ENCODE measurements at regions not wholly inside any gene's neighbourhood (a gene's known extent, or its start where the extent isn't known, plus 50 kb on each side); places are given as distances from the start of the nearest gene placed in this dataset.

DNA sequence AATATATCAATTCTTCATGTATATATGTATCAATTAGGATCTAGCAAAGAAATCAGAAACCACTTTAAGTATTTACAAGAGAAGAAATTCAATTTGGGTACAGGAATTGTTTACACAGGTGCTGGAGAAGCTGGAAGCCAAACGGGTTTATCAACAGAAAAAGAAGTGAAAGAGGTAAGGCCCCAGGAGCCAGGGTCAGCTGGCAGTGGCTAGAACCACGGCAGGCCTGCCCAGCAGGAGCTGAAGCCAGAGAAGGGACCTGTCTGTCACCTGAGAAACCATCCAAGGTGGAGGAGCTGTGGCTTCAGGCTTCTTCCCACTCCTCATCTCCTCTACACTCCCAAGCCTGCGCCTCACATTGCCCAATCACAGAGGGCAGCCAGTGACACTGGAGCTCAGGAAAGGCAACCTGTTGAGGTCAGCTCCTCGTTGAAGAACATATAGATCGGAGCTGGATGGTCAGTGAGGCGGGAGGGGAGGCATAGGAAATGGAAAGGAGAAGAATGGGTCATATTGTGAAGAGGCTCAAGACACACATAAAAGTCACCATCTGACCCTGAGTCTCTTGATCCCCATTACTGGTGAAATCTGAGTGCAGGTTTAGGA, 182.6 kb downstream of the REEP3 start:
- H3K9me3 Mint-ChIP-seq = peaks cover 9% of the 10 kb centered on the region
- peaks cover 3% of the 10 kb centered on the region for H3K27me3 Mint-ChIP-seq (ENCODE audit: low read depth, poor library complexity)
- H3K4me3 Mint-ChIP-seq = no peak overlapping the region
- H3K27ac Mint-ChIP-seq = no peak overlapping the region
- DNase-seq = no peak
- TF ChIP-seq, protein P1, sequence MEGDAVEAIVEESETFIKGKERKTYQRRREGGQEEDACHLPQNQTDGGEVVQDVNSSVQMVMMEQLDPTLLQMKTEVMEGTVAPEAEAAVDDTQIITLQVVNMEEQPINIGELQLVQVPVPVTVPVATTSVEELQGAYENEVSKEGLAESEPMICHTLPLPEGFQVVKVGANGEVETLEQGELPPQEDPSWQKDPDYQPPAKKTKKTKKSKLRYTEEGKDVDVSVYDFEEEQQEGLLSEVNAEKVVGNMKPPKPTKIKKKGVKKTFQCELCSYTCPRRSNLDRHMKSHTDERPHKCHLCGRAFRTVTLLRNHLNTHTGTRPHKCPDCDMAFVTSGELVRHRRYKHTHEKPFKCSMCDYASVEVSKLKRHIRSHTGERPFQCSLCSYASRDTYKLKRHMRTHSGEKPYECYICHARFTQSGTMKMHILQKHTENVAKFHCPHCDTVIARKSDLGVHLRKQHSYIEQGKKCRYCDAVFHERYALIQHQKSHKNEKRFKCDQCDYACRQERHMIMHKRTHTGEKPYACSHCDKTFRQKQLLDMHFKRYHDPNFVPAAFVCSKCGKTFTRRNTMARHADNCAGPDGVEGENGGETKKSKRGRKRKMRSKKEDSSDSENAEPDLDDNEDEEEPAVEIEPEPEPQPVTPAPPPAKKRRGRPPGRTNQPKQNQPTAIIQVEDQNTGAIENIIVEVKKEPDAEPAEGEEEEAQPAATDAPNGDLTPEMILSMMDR (IDR thresholded peaks at IDR 0.05) = no peak
- H3K4me1 Mint-ChIP-seq = peaks cover 31% of the 10 kb centered on the region
- H3K36me3 Mint-ChIP-seq (ENCODE audit: low read depth) = no peaks in the 10 kb centered on the region

DNA sequence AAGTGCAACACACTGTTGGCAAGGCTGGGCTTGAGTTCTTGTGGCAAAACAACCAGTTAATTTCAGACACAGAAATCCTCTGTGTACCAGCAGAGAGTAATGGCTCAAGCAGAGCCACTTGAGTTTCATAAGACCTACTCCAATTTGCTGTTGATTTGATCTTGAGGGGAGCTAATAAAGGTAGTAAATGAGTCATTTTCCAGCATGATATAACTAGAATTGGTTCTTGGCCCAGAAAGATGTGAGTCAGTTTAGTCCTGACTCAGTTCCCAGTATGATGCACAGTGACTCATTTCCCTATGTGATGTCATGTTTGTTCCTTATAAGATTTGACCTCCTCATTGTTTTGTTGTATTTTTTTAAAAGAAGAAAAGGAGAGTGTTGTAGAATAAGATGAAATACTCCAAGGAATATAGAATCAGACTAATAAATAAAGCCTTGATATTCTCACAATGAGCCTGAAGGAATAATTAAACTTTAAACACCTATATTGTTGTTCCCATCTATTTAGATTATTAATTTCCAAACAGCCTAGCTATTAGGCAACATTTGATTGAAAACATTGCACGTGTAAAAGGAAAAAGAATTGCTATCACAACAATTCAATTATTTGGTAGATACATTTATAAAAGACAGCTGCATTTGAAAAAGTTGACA, 186.2 kb downstream of the REEP3 start:
- H3K4me1 Mint-ChIP-seq = peaks cover 21% of the 10 kb centered on the region
- peaks cover 9% of the 10 kb centered on the region for H3K9me3 Mint-ChIP-seq
- DNase-seq = no peak
- TF ChIP-seq, protein P1 (IDR thresholded peaks at IDR 0.05) = no peak
- no peak overlapping the region for H3K4me3 Mint-ChIP-seq
- H3K27me3 Mint-ChIP-seq (ENCODE audit: low read depth, poor library complexity) = no peaks in the 10 kb centered on the region
- H3K27ac Mint-ChIP-seq = no peak overlapping the region
- no peaks in the 10 kb centered on the region for H3K36me3 Mint-ChIP-seq (ENCODE audit: low read depth)

DNA sequence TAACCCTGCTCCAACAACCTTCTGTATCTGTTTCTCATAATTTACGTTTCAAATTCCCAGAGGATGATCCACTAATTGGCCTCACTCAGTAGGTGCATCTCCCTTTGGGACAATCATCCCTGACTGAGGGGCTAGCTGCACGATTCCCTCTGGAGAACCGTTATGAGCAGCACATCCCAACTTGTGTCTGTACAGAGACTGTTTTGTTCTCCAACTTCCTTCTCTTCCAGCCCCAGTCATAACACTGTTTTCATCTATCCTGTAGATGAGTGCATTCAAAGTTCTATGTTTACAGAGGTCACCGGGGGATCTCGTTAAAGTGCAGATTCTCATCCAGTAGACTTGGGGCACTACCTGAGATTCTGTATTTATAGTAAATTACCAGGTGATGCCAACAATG, 187.2 kb downstream of the REEP3 start:
- no peaks in the 10 kb centered on the region for H3K36me3 Mint-ChIP-seq (ENCODE audit: low read depth)
- H3K4me1 Mint-ChIP-seq = peaks cover 27% of the 10 kb centered on the region
- TF ChIP-seq, protein P1 (IDR thresholded peaks at IDR 0.05) = no peak
- H3K9me3 Mint-ChIP-seq = peaks cover 7% of the 10 kb centered on the region
- no peak for DNase-seq
- H3K27ac Mint-ChIP-seq = peak overlapping the region; percentile 57
- no peaks in the 10 kb centered on the region for H3K27me3 Mint-ChIP-seq (ENCODE audit: low read depth, poor library complexity)
- no peak overlapping the region for H3K4me3 Mint-ChIP-seq

DNA sequence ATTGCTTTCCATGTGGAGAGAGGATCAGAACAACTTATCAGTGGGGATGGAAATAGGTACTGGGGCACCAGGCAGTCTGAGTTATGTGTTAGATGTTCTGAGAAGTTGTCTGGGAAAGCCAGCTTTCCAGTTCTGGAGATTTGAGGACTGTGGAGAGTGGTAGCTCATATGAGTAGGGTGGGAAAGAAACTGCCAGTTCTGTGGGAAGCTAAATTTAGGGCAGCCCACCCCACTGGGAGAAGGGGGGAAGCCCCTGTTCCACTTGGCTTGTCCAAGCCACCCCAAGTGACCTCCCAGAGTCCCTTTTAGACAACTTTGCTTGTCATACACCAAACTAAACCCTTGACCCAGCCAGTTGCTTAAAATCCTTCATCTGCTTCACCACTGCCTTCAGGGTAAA, 189.5 kb downstream of the REEP3 start:
- peaks cover 3% of the 10 kb centered on the region for H3K27me3 Mint-ChIP-seq (ENCODE audit: low read depth, poor library complexity)
- H3K4me1 Mint-ChIP-seq = peaks cover 36% of the 10 kb centered on the region
- no peaks in the 10 kb centered on the region for H3K9me3 Mint-ChIP-seq
- H3K27ac Mint-ChIP-seq = no peak overlapping the region
- H3K36me3 Mint-ChIP-seq (ENCODE audit: low read depth) = no peaks in the 10 kb centered on the region
- no peak for DNase-seq
- H3K4me3 Mint-ChIP-seq = no peak overlapping the region
- TF ChIP-seq, protein P1 (IDR thresholded peaks at IDR 0.05) = no peak

DNA sequence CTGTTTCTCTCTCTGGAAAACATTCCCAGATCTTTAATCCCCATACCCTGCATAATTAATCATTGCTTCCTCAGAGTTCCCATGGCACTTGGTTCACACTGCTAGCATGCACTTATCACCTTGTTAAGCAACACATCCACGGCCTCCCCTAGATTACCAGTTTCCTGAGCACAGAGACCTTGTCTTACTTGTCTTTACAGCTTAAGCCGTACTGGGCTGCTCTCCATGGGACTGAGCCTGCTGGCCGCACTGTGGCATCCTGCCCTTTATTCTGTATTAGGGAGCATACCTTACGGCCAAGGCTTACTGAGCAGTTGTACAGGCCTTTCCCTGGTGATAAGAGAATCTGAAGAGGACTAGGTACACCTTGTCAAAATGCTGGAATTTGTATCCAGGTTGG, 190.2 kb downstream of the REEP3 start:
- Mint-ChIP-seq H3K4me1 (peaks cover 42% of the 10 kb centered on the region), H3K4me3 (no peak overlapping the region), H3K36me3 (ENCODE audit: low read depth) (no peaks in the 10 kb centered on the region), H3K27me3 (ENCODE audit: low read depth, poor library complexity) (peaks cover 3% of the 10 kb centered on the region), H3K9me3 (no peaks in the 10 kb centered on the region), H3K27ac (no peak overlapping the region)
- TF ChIP-seq, protein P1 (IDR thresholded peaks at IDR 0.05) = no peak
- DNase-seq = no peak
